ENCODE measurements at regions not wholly inside any gene's neighbourhood (a gene's known extent, or its start where the extent isn't known, plus 50 kb on each side); places are given as distances from the start of the nearest gene placed in this dataset.

DNA sequence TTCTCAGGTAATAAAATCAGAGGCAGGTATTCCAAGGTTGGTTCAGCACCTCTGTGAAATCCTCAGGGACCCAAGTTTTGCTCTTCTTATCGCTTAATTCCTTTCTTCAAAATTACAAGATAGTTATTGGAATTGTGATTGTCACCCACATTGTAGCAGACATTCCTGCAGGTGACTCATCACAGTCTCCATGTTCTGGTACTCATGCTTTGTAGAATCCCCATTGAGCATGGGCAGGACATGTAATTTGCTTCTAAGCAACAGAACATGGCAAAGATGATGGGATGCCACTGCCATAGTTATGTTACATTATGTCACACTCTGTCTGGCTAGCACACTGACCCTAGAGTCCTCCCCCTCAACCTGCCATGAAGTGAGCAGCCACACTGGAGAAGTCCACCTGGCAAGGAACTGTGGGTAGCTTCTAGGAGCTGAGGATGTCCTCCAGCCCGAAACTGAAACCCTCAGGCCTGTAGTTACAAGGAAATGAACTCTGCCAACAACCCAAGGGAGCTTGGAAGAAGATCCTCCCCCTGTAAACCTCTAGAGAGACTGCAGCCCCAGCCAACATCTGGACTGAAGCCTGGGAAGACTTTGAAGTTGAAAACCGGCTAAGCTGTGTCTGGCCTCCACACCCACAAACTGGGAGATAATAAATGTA is 58.3 kb upstream of the GUCY1A1 start:
- ChIA-PET POLR2A (no interaction called here), CTCF (interaction anchor here (1.2 kb wide), 1 partner anchor 17 kb away, joined by 3 read pairs; no protein-coding TSS in a partner anchor)
- TF ChIP-seq TFCP2L1 (CRISPR knock-in tag; IDR thresholded peaks at IDR 0.05) (no peak), GATA3 (IDR thresholded peaks at IDR 0.05; ENCODE audit: borderline replicate concordance) (no peak), EHF (CRISPR knock-in tag; IDR thresholded peaks at IDR 0.05) (no peak), JUN (IDR thresholded peaks at IDR 0.05) (no peak), HOXB5 (CRISPR knock-in tag; IDR thresholded peaks at IDR 0.05) (no peak), POLR2A (IDR thresholded peaks at IDR 0.05; ENCODE audit: low read length) (no peak), NFE2L2 (conservative IDR thresholded peaks at IDR 0.05; ENCODE audit: low read length) (no peak), ESRRA (IDR thresholded peaks at IDR 0.05; ENCODE audit: borderline replicate concordance, low read length) (no peak), FOXS1 (CRISPR knock-in tag; IDR thresholded peaks at IDR 0.05) (no peak), CHD2 (IDR thresholded peaks at IDR 0.05; ENCODE audit: low read length, partially characterized antibody) (no peak), KDM1A (IDR thresholded peaks at IDR 0.05; ENCODE audit: low read depth) (no peak), PHF8 (IDR thresholded peaks at IDR 0.05; ENCODE audit: borderline replicate concordance, low read depth) (no peak), CBX8 (IDR thresholded peaks at IDR 0.05) (no peak), SREBF2 (IDR thresholded peaks at IDR 0.05) (no peak), KDM5A (IDR thresholded peaks at IDR 0.05) (no peak), ZC3H11A (IDR thresholded peaks at IDR 0.05) (no peak)
- TF ChIP-seq, protein P1, sequence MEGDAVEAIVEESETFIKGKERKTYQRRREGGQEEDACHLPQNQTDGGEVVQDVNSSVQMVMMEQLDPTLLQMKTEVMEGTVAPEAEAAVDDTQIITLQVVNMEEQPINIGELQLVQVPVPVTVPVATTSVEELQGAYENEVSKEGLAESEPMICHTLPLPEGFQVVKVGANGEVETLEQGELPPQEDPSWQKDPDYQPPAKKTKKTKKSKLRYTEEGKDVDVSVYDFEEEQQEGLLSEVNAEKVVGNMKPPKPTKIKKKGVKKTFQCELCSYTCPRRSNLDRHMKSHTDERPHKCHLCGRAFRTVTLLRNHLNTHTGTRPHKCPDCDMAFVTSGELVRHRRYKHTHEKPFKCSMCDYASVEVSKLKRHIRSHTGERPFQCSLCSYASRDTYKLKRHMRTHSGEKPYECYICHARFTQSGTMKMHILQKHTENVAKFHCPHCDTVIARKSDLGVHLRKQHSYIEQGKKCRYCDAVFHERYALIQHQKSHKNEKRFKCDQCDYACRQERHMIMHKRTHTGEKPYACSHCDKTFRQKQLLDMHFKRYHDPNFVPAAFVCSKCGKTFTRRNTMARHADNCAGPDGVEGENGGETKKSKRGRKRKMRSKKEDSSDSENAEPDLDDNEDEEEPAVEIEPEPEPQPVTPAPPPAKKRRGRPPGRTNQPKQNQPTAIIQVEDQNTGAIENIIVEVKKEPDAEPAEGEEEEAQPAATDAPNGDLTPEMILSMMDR (IDR thresholded peaks at IDR 0.05) = no peak
- TF ChIP-seq, protein P2, sequence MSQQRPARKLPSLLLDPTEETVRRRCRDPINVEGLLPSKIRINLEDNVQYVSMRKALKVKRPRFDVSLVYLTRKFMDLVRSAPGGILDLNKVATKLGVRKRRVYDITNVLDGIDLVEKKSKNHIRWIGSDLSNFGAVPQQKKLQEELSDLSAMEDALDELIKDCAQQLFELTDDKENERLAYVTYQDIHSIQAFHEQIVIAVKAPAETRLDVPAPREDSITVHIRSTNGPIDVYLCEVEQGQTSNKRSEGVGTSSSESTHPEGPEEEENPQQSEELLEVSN (IDR thresholded peaks at IDR 0.05; ENCODE audit: borderline replicate concordance, low read depth) = no peak
- TF ChIP-seq, protein P3, sequence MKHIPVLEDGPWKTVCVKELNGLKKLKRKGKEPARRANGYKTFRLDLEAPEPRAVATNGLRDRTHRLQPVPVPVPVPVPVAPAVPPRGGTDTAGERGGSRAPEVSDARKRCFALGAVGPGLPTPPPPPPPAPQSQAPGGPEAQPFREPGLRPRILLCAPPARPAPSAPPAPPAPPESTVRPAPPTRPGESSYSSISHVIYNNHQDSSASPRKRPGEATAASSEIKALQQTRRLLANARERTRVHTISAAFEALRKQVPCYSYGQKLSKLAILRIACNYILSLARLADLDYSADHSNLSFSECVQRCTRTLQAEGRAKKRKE (CRISPR knock-in tag; IDR thresholded peaks at IDR 0.05; ENCODE audit: low read depth) = no peak
- no peak overlapping the region for H3K4me2 ChIP-seq
- WGBS (ENCODE audit: missing lambda C conversion rate) = 34% methylated on average over 3 of the region's 3 CpGs
- FAIRE-seq (no peak), ATAC-seq (no peak), DNase-seq (ENCODE audit: low read depth in 1 of 2, low spot score in 1 of 2) (no peak)
- no peaks in the 10 kb centered on the region for H3K9me3 ChIP-seq
- no peaks in the 10 kb centered on the region for H3K4me1 ChIP-seq
- H3K27ac ChIP-seq = no peak overlapping the region
- no peak overlapping the region for H3K4me3 ChIP-seq

DNA sequence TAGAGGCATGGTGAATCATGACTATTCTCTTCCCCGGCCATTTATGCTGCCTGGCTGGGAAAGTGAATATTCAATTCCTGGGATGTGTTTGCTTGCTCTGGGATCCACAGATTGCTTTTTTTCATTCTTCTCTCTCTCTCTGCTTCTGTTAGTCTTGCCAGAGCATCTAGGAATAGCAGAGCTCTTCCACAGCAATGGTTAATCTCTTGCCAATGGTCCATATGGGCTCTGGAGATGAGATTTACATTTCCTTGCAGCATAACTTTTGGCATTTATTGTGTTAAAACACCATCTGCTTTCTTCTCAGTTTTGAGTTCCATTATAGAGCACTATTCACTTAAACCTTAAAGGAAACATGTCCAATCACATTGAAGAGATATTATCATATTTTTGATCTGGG is 59.2 kb upstream of the GUCY1A1 start:
- ATAC-seq (no peak), FAIRE-seq (no peak), DNase-seq (ENCODE audit: low read depth in 1 of 2, low spot score in 1 of 2) (no peak)
- 50% methylated on average over 1 of the region's 1 CpG for WGBS (ENCODE audit: missing lambda C conversion rate)
- H3K27ac ChIP-seq = no peak overlapping the region
- H3K9me3 ChIP-seq = no peaks in the 10 kb centered on the region
- ChIA-PET CTCF (no interaction called here), POLR2A (no interaction called here)
- H3K4me1 ChIP-seq = no peaks in the 10 kb centered on the region
- H3K4me2 ChIP-seq = no peak overlapping the region
- no peak overlapping the region for H3K4me3 ChIP-seq
- TF ChIP-seq ZFP36 (IDR thresholded peaks at IDR 0.05; ENCODE audit: borderline replicate concordance, partially characterized antibody) (no peak), CBX2 (IDR thresholded peaks at IDR 0.05; ENCODE audit: borderline replicate concordance, low read depth) (no peak), POLR2AphosphoS2 (conservative IDR thresholded peaks at IDR 0.05; ENCODE audit: low read length) (no peak), CBX8 (IDR thresholded peaks at IDR 0.05) (no peak), ZC3H11A (IDR thresholded peaks at IDR 0.05) (no peak), TP53 (CRISPR knock-in tag; IDR thresholded peaks at IDR 0.05) (no peak), SREBF2 (IDR thresholded peaks at IDR 0.05) (no peak), CHD4 (IDR thresholded peaks at IDR 0.05; ENCODE audit: borderline replicate concordance) (no peak), RCOR1 (IDR thresholded peaks at IDR 0.05; ENCODE audit: low read depth, low read length) (no peak), MAFK (IDR thresholded peaks at IDR 0.05; ENCODE audit: partially characterized antibody) (no peak), JUN (IDR thresholded peaks at IDR 0.05) (no peak), NR3C1 (IDR thresholded peaks at IDR 0.05) (no peak), HOXB13 (CRISPR knock-in tag; IDR thresholded peaks at IDR 0.05; ENCODE audit: low read depth) (no peak)
- TF ChIP-seq, protein P2 (IDR thresholded peaks at IDR 0.05; ENCODE audit: borderline replicate concordance, low read depth) = no peak

Data from A549 (cell line).